Upper lobe of left lung (tissue), 4 donors: ENCODE measurements at regions not wholly inside any gene's neighbourhood (a gene's known extent, or its start where the extent isn't known, plus 50 kb on each side); places are given as distances from the start of the nearest gene placed in this dataset.

Experiments used
- POLR2A ChIP-seq, 4 donors: fragments of 450-650 bp; IDR thresholded peaks; one replicate each; pipeline ENCODE4 v1.5.1; 2016 to 2017; ENCODE audit warnings: antibody characterized with exemption in 4 of 4, mild to moderate bottlenecking in 2 of 4
- TF ChIP-seq, protein P1 (sequence below), 6 experiments: fragments of 450-650 bp in 4 of 6; fragments of 200-600 bp in 2 of 6; sonication (generic) in 2 of 6; IDR thresholded peaks; one replicate each; pipeline ENCODE4 v1.5.1; 2016 to 2019; ENCODE audit warnings: antibody characterized with exemption in 6 of 6

DNA sequence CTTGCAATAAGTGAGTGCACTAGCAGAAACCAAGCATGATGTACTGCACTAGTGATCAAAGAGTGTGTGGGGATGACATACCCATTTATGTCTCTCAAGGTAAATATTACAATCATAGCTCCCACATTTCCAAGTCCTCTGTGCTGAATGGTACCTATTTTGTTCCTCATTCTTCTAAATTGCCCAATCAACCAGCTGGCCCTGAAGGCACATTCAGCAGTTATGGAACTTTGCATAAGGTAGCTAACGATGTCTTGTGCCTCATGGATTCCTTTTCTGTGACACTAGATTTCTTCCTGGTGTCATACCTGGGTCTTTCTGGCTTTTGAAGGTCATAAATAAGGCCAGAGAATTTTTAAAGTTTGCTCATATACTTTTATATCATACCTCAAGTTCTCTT is 963.0 kb downstream of the SLC4A3 start:
- no peak for TF ChIP-seq POLR2A (IDR thresholded peaks at IDR 0.05)
- TF ChIP-seq, protein P1, sequence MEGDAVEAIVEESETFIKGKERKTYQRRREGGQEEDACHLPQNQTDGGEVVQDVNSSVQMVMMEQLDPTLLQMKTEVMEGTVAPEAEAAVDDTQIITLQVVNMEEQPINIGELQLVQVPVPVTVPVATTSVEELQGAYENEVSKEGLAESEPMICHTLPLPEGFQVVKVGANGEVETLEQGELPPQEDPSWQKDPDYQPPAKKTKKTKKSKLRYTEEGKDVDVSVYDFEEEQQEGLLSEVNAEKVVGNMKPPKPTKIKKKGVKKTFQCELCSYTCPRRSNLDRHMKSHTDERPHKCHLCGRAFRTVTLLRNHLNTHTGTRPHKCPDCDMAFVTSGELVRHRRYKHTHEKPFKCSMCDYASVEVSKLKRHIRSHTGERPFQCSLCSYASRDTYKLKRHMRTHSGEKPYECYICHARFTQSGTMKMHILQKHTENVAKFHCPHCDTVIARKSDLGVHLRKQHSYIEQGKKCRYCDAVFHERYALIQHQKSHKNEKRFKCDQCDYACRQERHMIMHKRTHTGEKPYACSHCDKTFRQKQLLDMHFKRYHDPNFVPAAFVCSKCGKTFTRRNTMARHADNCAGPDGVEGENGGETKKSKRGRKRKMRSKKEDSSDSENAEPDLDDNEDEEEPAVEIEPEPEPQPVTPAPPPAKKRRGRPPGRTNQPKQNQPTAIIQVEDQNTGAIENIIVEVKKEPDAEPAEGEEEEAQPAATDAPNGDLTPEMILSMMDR (IDR thresholded peaks at IDR 0.05), result no peak
